ENCODE measurements at regions not wholly inside any gene's neighbourhood (a gene's known extent, or its start where the extent isn't known, plus 50 kb on each side); places are given as distances from the start of the nearest gene placed in this dataset.

DNA sequence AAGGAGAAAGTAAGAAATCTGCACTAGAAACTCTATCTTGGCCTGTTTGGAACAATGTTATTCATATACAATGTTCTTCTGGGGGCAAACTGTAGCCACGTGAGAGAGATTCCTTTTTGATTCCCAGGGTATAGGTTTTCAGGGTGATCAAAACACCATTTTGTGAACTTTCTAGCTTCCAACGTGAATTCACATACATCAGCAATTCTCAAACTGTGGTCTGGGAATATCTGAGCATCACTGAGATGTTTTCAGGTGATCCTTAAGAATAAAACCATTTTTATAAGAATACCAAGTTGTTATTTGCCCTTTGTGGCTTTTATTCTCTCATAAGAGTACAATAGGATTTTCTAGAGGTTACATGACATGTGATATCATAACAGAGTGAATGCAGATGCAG is 66.9 kb upstream of the ATP1A1 start:
- TF ChIP-seq, protein P1, sequence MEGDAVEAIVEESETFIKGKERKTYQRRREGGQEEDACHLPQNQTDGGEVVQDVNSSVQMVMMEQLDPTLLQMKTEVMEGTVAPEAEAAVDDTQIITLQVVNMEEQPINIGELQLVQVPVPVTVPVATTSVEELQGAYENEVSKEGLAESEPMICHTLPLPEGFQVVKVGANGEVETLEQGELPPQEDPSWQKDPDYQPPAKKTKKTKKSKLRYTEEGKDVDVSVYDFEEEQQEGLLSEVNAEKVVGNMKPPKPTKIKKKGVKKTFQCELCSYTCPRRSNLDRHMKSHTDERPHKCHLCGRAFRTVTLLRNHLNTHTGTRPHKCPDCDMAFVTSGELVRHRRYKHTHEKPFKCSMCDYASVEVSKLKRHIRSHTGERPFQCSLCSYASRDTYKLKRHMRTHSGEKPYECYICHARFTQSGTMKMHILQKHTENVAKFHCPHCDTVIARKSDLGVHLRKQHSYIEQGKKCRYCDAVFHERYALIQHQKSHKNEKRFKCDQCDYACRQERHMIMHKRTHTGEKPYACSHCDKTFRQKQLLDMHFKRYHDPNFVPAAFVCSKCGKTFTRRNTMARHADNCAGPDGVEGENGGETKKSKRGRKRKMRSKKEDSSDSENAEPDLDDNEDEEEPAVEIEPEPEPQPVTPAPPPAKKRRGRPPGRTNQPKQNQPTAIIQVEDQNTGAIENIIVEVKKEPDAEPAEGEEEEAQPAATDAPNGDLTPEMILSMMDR (conservative IDR thresholded peaks at IDR 0.05; ENCODE audit: low read depth, low read length), result no peak
- no peak for TF ChIP-seq EZH2 (IDR thresholded peaks at IDR 0.05; ENCODE audit: borderline replicate concordance, low read depth, low read length, poor library complexity, severe bottlenecking)
